T47D (cell line): ENCODE measurements at regions not wholly inside any gene's neighbourhood (a gene's known extent, or its start where the extent isn't known, plus 50 kb on each side); places are given as distances from the start of the nearest gene placed in this dataset.
A peak's percentile ranks its signal among the peaks of the same experiment; 100 is the strongest.
"Not testable (repeated sequence)": the region's sequence is repeated elsewhere in the genome, so short reads cannot be mapped to it uniquely, and the experiment has no call there.

Experiments used
- DNase-seq, 2 experiments: peaks; one replicate each; pipeline versions ENCODE4 v3.0.0 to v3.0.0-alpha.2; 2011 to 2012; ENCODE audit warnings: low read depth in 1 of 2, low spot score in 1 of 2
- JUND ChIP-seq: IDR thresholded peaks from 2 replicates; pipeline ENCODE4 v1.6.1; 2012; ENCODE audit warnings: low read depth
- in situ Hi-C: cut with HindIII; loops from 2 replicates; pipeline ENCODE4 v1.10.0; 2016; ENCODE audit warnings: low sequenced_read_pairs, low pct_unique_long_range_greater_than_20kb

DNA sequence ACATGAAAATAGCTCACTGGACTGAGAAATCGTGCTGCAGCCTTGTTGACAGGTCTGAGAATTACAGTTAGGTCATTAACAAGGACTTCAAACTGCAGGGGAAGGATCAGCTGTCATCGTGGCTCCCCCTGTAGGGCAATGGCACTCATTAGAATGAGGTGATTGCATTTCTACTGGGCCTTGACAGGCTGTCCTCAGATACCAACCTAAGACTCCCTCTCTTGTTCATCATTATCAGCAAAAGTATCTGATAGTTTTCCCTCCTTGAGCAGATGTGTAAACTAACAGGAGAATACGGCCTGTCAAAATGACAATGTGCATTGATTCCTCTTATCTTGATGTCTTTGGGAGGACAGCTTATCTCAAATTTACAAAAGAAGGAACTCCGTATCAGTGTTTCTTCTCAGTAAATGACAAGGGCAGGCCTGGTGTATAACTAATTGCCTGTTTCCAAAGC is 648.5 kb upstream of the LRRN3 start:
- no peak for TF ChIP-seq JUND
- DNase-seq, result peak; percentile 45 to 83
- in situ Hi-C loops, result no loop called here

DNA sequence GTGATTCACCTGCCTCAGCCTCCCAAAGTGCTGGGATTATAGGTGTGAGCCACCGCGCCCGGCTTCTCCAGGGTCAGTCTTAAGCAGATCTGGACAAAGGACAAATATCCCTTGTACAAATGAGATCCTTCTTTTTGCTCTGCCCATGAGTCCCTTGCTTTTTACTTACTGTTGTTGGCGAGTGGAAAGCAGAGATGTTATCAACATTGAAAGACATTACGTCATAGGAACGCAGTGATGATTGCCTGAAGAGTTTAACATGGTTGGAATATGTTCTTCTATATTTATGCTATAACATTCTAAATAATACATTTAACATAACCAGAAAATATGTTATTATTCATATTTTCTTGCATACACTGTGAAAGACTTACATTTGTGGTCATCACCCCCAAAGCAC is 644.3 kb upstream of the LRRN3 start:
- in situ Hi-C loops, result no loop called here
- no peak for TF ChIP-seq JUND
- DNase-seq, result no peak

DNA sequence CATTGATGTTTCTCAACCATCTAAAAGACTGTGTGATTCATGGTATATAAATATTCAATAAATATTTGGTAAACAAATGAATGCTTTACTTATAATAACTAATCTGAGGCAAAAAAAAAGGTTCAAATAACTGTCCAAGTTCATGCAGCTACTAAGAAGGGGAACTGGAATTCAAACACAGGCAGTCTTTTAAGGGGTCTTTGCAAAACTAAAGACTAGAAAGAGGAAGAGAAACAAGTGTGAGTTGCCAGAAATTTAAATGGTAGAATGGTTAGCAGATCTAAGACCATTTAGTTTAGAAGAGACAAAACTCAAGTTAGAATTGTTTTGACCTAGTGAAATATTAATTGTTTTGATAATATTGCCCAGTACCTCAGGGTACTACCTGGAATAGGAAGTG is 642.0 kb upstream of the LRRN3 start:
- no peak for DNase-seq
- TF ChIP-seq JUND, result no peak
- in situ Hi-C loops, result no loop called here

DNA sequence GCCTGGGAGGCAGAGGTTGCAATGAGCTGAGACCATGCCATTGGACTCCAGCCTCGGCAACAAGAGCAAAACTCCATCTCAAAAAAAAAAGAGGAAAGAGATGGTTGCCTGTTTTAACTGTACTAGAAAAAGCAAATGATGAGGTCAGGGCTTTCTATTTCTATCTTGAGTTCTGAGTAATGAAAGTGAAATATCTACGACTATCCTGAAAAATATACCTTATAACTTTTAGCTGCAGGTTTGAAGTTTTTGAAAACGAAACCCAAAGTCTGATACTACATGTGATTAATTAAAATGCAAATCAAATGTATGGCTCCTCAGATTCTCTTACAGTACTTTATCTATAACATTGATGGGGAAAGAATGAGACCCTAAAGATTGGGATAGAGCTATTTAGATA is 636.2 kb upstream of the LRRN3 start:
- in situ Hi-C loops, result no loop called here
- TF ChIP-seq JUND, result no peak
- DNase-seq, result no peak

DNA sequence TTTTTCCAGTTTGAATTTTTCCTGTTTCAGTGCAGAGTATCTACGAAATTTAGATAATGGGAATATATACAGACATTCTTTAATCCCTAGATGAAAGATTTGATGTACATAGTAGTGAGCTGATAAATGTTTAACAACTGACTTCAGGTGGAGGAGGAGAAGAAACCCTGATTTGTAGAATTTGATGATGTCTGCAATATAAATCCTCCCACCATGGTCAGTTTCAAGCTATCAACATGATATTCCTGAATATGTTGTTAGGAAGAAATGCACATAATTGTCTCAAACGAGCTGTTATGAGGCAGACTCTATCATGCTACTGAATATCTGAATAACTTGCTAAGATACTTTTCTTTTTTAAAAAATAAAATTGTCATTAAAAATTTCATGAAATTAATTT is 629.3 kb upstream of the LRRN3 start:
- in situ Hi-C loops, result no loop called here
- no peak for TF ChIP-seq JUND
- DNase-seq, result no peak

DNA sequence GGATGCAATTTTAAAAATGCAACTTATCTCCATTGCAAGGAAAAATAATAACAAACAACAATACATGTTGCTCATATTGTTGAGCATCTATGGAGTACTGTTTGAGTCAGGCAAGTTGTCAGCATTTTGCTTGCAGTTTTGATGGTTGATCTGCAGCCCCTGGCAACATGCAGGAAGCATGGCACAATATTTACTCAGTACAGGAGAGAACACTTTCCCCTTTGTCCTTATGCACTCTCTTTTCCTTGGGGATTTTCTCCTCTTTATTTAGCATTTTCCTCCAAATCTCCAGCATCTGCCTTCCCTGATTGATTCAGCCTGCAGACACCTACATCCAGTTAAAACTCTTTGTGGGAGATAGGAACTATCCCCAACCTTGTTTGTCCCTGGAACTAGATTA is 620.5 kb upstream of the LRRN3 start:
- TF ChIP-seq JUND, result no peak
- in situ Hi-C loops, result no loop called here
- peak in 1 of 2 experiments; percentile 0 for DNase-seq

DNA sequence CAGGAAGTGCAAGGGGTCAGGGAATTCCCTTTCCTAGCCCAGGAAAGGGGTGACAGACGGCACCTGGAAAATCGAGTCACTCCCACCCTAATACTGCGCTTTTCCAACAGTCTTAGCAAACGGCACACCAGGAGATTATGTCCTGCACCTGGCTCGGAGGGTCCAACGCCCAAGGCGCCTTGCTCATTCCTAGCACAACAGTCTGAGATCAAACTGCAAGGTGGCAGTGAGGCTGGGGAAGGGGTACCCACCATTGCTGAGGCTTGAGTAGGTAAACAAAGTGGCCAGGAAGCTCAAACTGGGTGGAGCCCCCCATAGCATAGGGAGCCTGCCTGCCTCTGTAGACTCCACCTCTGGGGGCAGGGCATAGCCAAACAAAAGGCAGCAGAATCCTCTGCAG is 618.5 kb upstream of the LRRN3 start:
- DNase-seq, result not testable (repeated sequence)

DNA sequence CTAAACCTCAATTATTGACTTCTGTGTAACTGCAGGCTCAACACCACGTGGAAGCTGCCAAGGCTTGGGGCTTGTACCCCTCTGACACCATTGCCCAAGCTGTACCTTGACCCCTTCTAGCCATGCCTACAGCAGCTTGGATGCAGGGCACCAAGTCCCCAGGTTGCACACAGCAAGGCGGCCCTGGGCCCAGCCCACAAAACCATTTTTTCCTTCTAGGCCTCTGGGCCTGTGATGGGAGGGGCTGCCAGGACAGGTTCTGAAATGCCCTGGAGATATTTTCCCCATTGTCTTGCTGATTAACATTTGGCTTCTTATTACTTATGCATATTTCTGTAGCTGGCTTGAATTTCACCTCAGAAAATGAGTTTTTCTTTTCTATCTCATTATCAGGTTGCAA is 610.0 kb upstream of the LRRN3 start:
- in situ Hi-C loops, result no loop called here
- TF ChIP-seq JUND, result no peak
- no peak for DNase-seq

More for the DNA sequence above, 618.5 kb upstream of the LRRN3 start:
- in situ Hi-C loops, result not testable (repeated sequence)

DNA sequence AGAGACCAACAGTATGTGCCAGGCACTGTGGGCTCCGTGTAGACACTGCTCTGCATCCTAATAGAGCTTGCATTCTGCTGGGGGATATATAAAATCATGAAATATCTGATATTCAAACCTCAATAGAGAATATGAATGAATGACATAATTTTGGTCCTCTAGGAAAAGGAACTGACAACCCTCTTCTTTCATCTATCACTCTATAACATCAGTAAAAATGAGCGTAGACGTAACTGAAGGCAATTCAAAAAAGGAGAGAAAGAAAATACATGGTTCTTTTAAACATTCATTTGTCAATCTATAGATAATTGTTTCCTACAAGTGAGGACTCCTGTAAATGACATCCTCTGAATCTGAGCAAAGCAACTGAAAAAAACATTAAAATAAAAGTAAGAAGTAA is 607.4 kb upstream of the LRRN3 start:
- in situ Hi-C loops, result no loop called here

DNA sequence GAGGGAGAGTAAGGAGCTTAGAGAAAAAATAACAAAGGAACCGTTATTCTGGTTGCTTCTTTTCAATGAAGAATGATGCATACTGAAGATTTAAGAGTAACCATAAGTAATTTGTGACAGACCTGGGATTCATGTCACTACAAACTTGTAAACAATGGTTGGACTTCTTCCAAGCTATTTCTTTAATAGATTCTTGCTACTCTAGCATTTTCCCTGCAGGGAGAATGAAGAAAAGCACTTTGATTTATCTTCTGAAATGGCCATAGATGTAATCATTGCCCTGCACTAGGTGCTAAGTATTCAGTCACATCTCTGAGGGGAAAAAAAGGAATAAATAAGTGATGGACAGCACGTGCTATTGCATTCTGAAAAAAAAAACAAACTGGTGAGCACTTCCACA is 606.6 kb upstream of the LRRN3 start:
- in situ Hi-C loops, result no loop called here
- no peak for TF ChIP-seq JUND
- no peak for DNase-seq

More for the DNA sequence above, 607.4 kb upstream of the LRRN3 start:
- no peak for TF ChIP-seq JUND
- DNase-seq, result no peak

DNA sequence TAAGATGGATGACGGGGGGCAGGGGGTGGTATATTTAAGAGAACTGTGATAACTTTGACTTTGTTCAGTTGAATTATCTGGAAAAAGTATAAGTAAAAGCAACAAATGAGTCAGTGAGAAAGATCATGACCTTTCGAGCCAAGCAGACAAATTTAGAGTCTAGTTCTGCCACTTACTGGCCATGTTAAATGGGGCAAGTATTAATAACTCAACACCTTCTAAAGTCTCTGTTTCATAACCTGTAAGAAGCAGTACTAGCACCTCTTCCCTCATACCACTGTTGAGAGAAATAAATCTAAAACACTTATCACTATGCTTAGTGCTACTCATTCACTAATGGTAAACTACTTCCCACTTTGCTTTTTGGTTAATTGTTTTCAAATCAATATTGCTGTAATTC is 604.4 kb upstream of the LRRN3 start:
- TF ChIP-seq JUND, result no peak
- DNase-seq, result no peak
- in situ Hi-C loops, result no loop called here

DNA sequence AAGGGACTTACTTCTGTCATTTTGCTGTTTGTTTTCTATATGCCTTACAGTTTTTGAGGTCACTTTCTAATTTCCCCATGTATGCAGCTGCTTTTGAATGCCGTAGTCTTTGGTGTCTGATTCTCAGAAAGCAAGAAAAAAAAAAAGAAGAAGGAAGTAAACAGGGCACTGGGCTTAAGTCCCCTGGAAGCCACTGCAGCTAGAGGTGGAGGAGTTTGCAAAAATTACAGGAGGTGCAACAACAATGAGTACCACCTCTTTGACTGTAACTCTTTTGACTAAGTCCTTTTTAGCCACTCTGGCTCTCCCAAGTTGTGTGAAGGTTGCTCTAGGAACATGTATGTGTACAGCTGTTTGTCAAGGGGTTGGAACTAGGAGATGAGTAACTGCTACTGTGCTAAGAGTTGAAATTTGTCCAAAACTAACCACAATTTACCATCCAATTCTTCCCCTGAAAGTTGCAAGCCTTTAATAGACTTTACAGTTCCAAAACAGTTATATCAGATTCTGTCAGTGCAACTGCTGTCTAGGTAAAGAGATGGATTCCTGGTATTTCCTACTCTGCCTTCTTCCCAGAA is 588.0 kb upstream of the LRRN3 start:
- DNase-seq, result no peak
- no peak for TF ChIP-seq JUND
- in situ Hi-C loops, result no loop called here

DNA sequence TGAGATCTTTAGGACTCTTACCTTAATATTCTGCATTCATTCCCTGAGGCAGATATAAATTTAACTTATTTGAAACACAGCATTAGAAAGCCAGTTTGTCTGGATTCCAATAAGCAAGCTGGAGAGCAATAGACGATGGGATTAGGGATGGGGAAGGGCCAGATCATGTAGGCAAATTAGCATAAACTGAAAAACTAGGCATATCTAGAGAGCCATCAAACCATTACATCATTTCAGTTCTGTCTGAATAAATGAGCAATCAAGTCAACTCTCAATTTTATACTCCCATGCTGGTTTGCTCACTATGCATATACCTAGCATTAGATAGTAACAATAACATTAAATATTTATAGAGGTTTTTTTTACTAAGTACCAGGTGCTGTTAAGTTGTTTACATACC is 583.6 kb upstream of the LRRN3 start:
- in situ Hi-C loops, result no loop called here
- no peak for DNase-seq

DNA sequence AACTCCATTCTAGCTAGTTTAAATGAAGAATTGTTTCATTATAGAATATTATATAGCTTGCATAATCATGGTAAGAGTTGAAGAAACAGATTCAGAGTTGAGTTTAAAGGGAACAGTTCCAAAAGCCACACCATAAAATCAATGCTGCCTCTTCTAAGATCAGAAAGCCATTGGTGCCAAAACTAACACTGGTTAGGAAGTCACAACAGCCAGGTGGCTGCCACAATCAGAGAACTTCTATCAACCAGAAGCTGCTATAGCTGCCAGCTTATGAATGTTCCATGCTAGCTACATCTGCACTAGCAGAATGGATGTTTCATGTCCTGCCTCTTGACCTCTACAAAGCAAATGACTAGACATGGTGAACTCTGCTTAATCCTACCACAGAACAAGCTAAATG is 583.1 kb upstream of the LRRN3 start:
- no peak for DNase-seq
- no peak for TF ChIP-seq JUND
- in situ Hi-C loops, result no loop called here

More for the DNA sequence above, 583.6 kb upstream of the LRRN3 start:
- TF ChIP-seq JUND, result no peak

DNA sequence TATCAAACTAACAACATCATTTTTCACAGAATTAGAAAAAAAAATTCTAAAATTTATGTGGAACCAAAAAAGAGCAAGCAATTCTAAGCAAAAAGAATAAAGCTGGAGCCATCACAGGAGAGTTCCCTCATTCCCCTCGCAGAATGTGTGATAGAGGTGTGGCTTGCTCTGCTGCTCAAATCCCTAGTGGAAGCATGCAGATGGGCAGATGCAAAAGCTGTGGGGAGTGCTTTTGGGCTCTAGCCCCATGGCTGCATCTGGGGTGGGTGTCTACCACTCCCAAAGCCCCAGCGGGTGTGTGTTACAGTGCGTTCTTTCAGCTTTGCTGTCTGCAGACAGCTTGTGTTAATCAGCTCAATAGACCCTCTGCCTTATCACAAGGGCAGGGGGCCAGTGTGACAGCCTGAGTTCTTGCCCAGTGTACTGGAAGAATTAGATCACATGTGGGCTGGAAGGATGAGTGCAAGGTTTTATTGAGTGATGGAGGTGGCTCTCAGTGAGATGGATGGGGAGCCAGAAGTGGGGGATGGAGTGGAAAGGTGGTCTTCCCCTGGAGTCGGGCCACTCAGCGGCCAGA is 575.9 kb upstream of the LRRN3 start:
- in situ Hi-C loops, DNase-seq: not testable (repeated sequence)
